T-helper 1 cell treated with Interleukin-12 subunit alpha and Interleukin-12 subunit beta and Interleukin-4 antibody, amounts not matched to agents 30 ng/mL and 1 ng/mL, for 36 hours (primary cell): ENCODE measurements at regions not wholly inside any gene's neighbourhood (a gene's known extent, or its start where the extent isn't known, plus 50 kb on each side); places are given as distances from the start of the nearest gene placed in this dataset.
"Not testable (repeated sequence)": the region's sequence is repeated elsewhere in the genome, so short reads cannot be mapped to it uniquely, and the experiment has no call there.

Experiments used
- intact Hi-C: fragments of 100-400 bp; cut with micrococcal nuclease; formaldehyde crosslinking; loops from one replicate; pipeline ENCODE4 v1.15.1; 2024

- intact Hi-C loops, result no loop called here
Measured at GRCh38 chr13:79631051-79631659, 150.2 kb downstream of the NDFIP2 start.

GRCh38 chr13:79628463-79628862, 147.5 kb downstream of the NDFIP2 start:
- intact Hi-C loops, result no loop called here

GRCh38 chr13:79626924-79627323, 146.0 kb downstream of the NDFIP2 start:
- intact Hi-C loops, result no loop called here

GRCh38 chr13:79625517-79625916, 144.6 kb downstream of the NDFIP2 start:
- intact Hi-C loops, result no loop called here

GRCh38 chr13:79621902-79622301, 140.9 kb downstream of the NDFIP2 start:
- intact Hi-C loops, result no loop called here

- intact Hi-C loops, result no loop called here
Measured at GRCh38 chr13:79621449-79621848, 140.5 kb downstream of the NDFIP2 start.

GRCh38 chr13:79614250-79614918, 133.4 kb downstream of the NDFIP2 start:
- intact Hi-C loops, result no loop called here

GRCh38 chr13:79612604-79613003, 131.6 kb downstream of the NDFIP2 start:
- intact Hi-C loops, result no loop called here

GRCh38 chr13:79607895-79608294, 126.9 kb downstream of the NDFIP2 start:
- intact Hi-C loops, result not testable (repeated sequence)
